ENCODE measurements at regions not wholly inside any gene's neighbourhood (a gene's known extent, or its start where the extent isn't known, plus 50 kb on each side); places are given as distances from the start of the nearest gene placed in this dataset.
"Not testable (repeated sequence)": the region's sequence is repeated elsewhere in the genome, so short reads cannot be mapped to it uniquely, and the experiment has no call there.

- TF ChIP-seq CTCF (conservative IDR thresholded peaks at IDR 0.05 in 1 of 2, IDR thresholded peaks at IDR 0.05 in 1 of 2; ENCODE audit: low read depth in 1 of 2, low read length in 2 of 2); EZH2 (IDR thresholded peaks at IDR 0.05; ENCODE audit: low read length, missing control alignments): not testable (repeated sequence)
These were observed 339.8 kb upstream of the TGIF2LX start for GRCh38 chrX:89581868-89582267.

Data from fibroblast of lung (primary cell).